IMR-90 (cell line): ENCODE measurements at regions not wholly inside any gene's neighbourhood (a gene's known extent, or its start where the extent isn't known, plus 50 kb on each side); places are given as distances from the start of the nearest gene placed in this dataset.

Experiments used
- ATAC-seq: fragments of 200-7000 bp; cut with Tn5 transposase; 2 replicates; pipeline ENCODE4 v1.9.1; 2020; ENCODE audit warnings: low read depth, mild to moderate bottlenecking, moderate library complexity
- BruUV-seq: library from RNA; stranded (reverse); fragments of 400-500 nt; replicated peaks from 2 replicates; lab custom pipeline; 2021; lab: Mats Ljungman, UMichigan
- CTCF ChIA-PET: fragments of 300-600 bp; formaldehyde crosslinking; extraction: SDS; loops from one replicate; lab custom pipeline; 2021; ENCODE audit warnings: antibody characterized with exemption; lab: Yijun Ruan, JAX
- POLR2A ChIA-PET: fragments of 300-600 bp; sonication (Branson Sonifier 250); formaldehyde crosslinking; loops from one replicate; lab custom pipeline; 2022; ENCODE audit warnings: antibody characterized with exemption; ENCODE audit not compliant: unreplicated experiment; lab: Charles Lee
- DNase-seq: peaks from one replicate; pipeline ENCODE4 v3.0.0; 2013
- H2AFZ ChIP-seq: replicated peaks from 2 replicates; pipeline ENCODE3; 2013; ENCODE audit warnings: low read length, mild to moderate bottlenecking; ENCODE audit not compliant: poor library complexity
- H2AK5ac ChIP-seq: 2 replicates; pipeline ENCODE4 v1.6.1; 2013; ENCODE audit warnings: low read depth, low read length, inconsistent platforms
- H2AK9ac ChIP-seq: replicated peaks from 2 replicates; pipeline ENCODE3; 2013; ENCODE audit warnings: mild to moderate bottlenecking, low read depth, low read length, moderate library complexity; ENCODE audit not compliant: poor library complexity
- H2BK120ac ChIP-seq: 2 replicates; pipeline ENCODE4 v1.6.1; 2013; ENCODE audit warnings: low read depth, low read length, inconsistent platforms
- H2BK15ac ChIP-seq: 3 replicates; pipeline ENCODE4 v1.6.1; 2013; ENCODE audit warnings: low read depth, low read length, inconsistent platforms
- H2BK20ac ChIP-seq: 2 replicates; pipeline ENCODE4 v1.6.1; 2013; ENCODE audit warnings: low read depth, mild to moderate bottlenecking, inconsistent platforms, low read length, moderate library complexity
- H2BK5ac ChIP-seq: 2 replicates; pipeline ENCODE4 v1.6.1; 2013; ENCODE audit warnings: mild to moderate bottlenecking, low read depth, low read length, inconsistent platforms; ENCODE audit not compliant: poor library complexity, severe bottlenecking
- H3K14ac ChIP-seq: replicated peaks from 2 replicates; pipeline ENCODE4 v1.6.1; 2013; ENCODE audit warnings: low read depth, low read length, inconsistent platforms
- H3K18ac ChIP-seq: 2 replicates; pipeline ENCODE4 v1.6.1; 2013; ENCODE audit warnings: low read depth, low read length, control low read depth
- H3K23ac ChIP-seq: 2 replicates; pipeline ENCODE4 v1.6.1; 2013; ENCODE audit warnings: low read depth, low read length, inconsistent platforms
- H3K27ac ChIP-seq: 2 replicates; pipeline ENCODE4 v1.5.1; 2013; ENCODE audit warnings: mild to moderate bottlenecking, control low read depth, low read length; ENCODE audit not compliant: insufficient read depth
- H3K27me3 ChIP-seq: 2 replicates; pipeline ENCODE4 v1.6.1; 2013; ENCODE audit warnings: low read length; ENCODE audit not compliant: control insufficient read depth, insufficient read depth
- H3K36me3 ChIP-seq: 2 replicates; pipeline ENCODE4 v1.6.1; 2013; ENCODE audit warnings: low read length, mixed read lengths; ENCODE audit not compliant: control insufficient read depth, insufficient read depth
- H3K4ac ChIP-seq: 2 replicates; pipeline ENCODE4 v1.6.1; 2013; ENCODE audit warnings: low read depth, low read length, inconsistent platforms
- H3K4me1 ChIP-seq: 2 replicates; pipeline ENCODE4 v1.6.1; 2013; ENCODE audit warnings: low read length, mixed read lengths; ENCODE audit not compliant: control insufficient read depth, insufficient read depth
- H3K4me2 ChIP-seq: 2 replicates; pipeline ENCODE4 v1.6.1; 2013; ENCODE audit warnings: low read depth, mild to moderate bottlenecking, control low read depth, low read length, moderate library complexity
- H3K4me3 ChIP-seq: 2 replicates; pipeline ENCODE4 v1.5.1; 2013; ENCODE audit warnings: low read depth, mild to moderate bottlenecking, control low read depth, low read length, moderate library complexity; ENCODE audit not compliant: insufficient read depth
- H3K56ac ChIP-seq: 2 replicates; pipeline ENCODE4 v1.6.1; 2013; ENCODE audit warnings: low read length, inconsistent platforms; ENCODE audit not compliant: insufficient read depth; ENCODE audit errors: extremely low read depth
- H3K79me1 ChIP-seq, 2 experiments: 2 replicates each; pipeline ENCODE4 v1.6.1; 2013; ENCODE audit warnings: low read length in 2 of 2, inconsistent platforms in 1 of 2, low read depth in 1 of 2
- H3K9ac ChIP-seq: 2 replicates; pipeline ENCODE4 v1.6.1; 2013; ENCODE audit warnings: low read depth, low read length, control low read depth
- H3K9me1 ChIP-seq: 2 replicates; pipeline ENCODE4 v1.6.1; 2013; ENCODE audit warnings: low read length, inconsistent platforms; ENCODE audit not compliant: insufficient read depth
- H3K9me3 ChIP-seq: 2 replicates; pipeline ENCODE4 v1.6.1; 2013; ENCODE audit warnings: low read length; ENCODE audit not compliant: control insufficient read depth, insufficient read depth
- H4K20me1 ChIP-seq: 2 replicates; pipeline ENCODE4 v1.6.1; 2013; ENCODE audit warnings: low read length, inconsistent platforms; ENCODE audit not compliant: insufficient read depth
- H4K5ac ChIP-seq: 2 replicates; pipeline ENCODE4 v1.6.1; 2013; ENCODE audit warnings: mild to moderate bottlenecking, low read depth, low read length, control low read depth
- H4K8ac ChIP-seq, 2 experiments: 2 replicates each; pipeline ENCODE4 v1.6.1; 2013; ENCODE audit warnings: low read depth in 2 of 2, low read length in 2 of 2, control low read depth in 1 of 2, inconsistent platforms in 1 of 2
- H4K91ac ChIP-seq: 2 replicates; pipeline ENCODE4 v1.6.1; 2013; ENCODE audit warnings: low read depth, low read length, inconsistent platforms; ENCODE audit not compliant: insufficient read depth
- BHLHE40 ChIP-seq: fragments of 150-350 bp; IDR thresholded peaks from 2 replicates; pipeline ENCODE4 v1.6.1; 2016; ENCODE audit warnings: mild to moderate bottlenecking, low read depth, low read length
- MAFK ChIP-seq: IDR thresholded peaks from 2 replicates; pipeline ENCODE4 v1.6.1; 2012; ENCODE audit warnings: low read depth, low read length, improper control_type of control experiment
- MAZ ChIP-seq: IDR thresholded peaks from 2 replicates; pipeline ENCODE4 v1.6.1; 2012; ENCODE audit warnings: low read depth, mild to moderate bottlenecking, low read length, improper control_type of control experiment, moderate library complexity, borderline replicate concordance
- SMC3 ChIP-seq: fragments of 150-350 bp; IDR thresholded peaks from 2 replicates; pipeline ENCODE4 v1.6.1; 2016; ENCODE audit warnings: low read depth, mild to moderate bottlenecking, antibody characterized with exemption, low read length, moderate library complexity
- WGBS, 2 experiments: methylation state at CpG; one replicate each; pipeline versions ENCODE4 v1.1.5 to v1.1.7; 2013; ENCODE audit warnings: missing lambda C conversion rate in 2 of 2; ENCODE audit not compliant: insufficient read length in 1 of 2; ENCODE audit errors: extremely low coverage in 2 of 2; 5-methylcytosine and 5-hydroxymethylcytosine counted together
- dilution Hi-C: fragments of 300-500 bp; cut with HindIII; formaldehyde crosslinking; loops from one replicate; pipeline ENCODE4 v1.14.3; 2018; ENCODE audit warnings: low sequenced_read_pairs; ENCODE audit not compliant: unreplicated experiment
- in situ Hi-C: fragments of 300-500 bp; cut with MboI; formaldehyde crosslinking; loops from 3 replicates; pipeline ENCODE4 v1.14.3; 2019; ENCODE audit warnings: low sequenced_read_pairs, inconsistent platforms, mixed read lengths
- intact Hi-C: fragments of 100-400 bp; cut with micrococcal nuclease; formaldehyde crosslinking; loops from 2 replicates; pipeline ENCODE4 v1.10.0; 2022

DNA sequence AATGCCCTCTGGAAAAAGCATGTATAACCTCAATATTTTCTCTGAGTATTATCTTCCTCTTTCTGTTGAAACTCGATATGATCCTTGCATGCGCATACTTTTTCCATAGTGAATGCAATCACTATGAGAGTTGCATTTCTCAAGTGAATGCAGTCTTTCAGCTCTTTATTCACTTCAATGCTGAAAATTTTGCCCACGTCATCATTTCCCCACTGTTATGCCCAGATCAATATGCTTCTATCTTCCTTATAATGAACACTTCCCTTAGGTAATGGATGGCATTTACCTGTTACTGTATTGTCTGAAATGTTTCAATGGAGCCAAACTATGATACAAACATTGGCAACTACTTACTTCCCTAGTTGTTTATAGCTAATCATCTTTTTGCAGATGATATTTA, 866.6 kb upstream of the SLITRK6 start:
- no CpG with 5 or more reads among the region's 3 CpGs for WGBS, 2 experiments
- CTCF ChIA-PET: no interaction called here
- dilution Hi-C loops: no loop called here

More for the DNA sequence above, 866.6 kb upstream of the SLITRK6 start:
- Histone ChIP-seq H3K9me1 (no peaks in the 10 kb centered on the region), H3K18ac (no peak overlapping the region), H3K4me3 (no peak overlapping the region), H4K91ac (no peak overlapping the region), H3K27me3 (no peaks in the 10 kb centered on the region), H3K9ac (no peak overlapping the region), H4K20me1 (no peaks in the 10 kb centered on the region), H2AFZ (no peak overlapping the region), H2AK5ac (no peak overlapping the region), H3K79me1 (no peaks in the 10 kb centered on the region), H3K4ac (no peak overlapping the region), H4K5ac (no peak overlapping the region), H2BK5ac (no peak overlapping the region), H2AK9ac (no peak overlapping the region), H3K56ac (no peak overlapping the region), H3K14ac (no peak overlapping the region), H3K36me3 (no peaks in the 10 kb centered on the region), H3K23ac (no peak overlapping the region), H3K9me3 (peaks cover 1% of the 10 kb centered on the region; the same call in 1 of the 2 replicates), H2BK20ac (no peak overlapping the region), H2BK120ac (no peak overlapping the region), H3K27ac (no peak overlapping the region), H3K4me1 (no peaks in the 10 kb centered on the region), H2BK15ac (no peak overlapping the region), H4K8ac (no peak overlapping the region), H3K4me2 (no peak overlapping the region)
- TF ChIP-seq MAZ (no peak), SMC3 (no peak), MAFK (peak; percentile 77), BHLHE40 (no peak)
- POLR2A ChIA-PET: no interaction called here
- DNase-seq (no peak), ATAC-seq (no peak)
- no TSS peak for BruUV-seq
- intact Hi-C loops (no loop called here), in situ Hi-C loops (no loop called here)
